ENCODE measurements at regions not wholly inside any gene's neighbourhood (a gene's known extent, or its start where the extent isn't known, plus 50 kb on each side); places are given as distances from the start of the nearest gene placed in this dataset.

- no peak for TF ChIP-seq CTCF (IDR thresholded peaks at IDR 0.05; ENCODE audit: low read depth, low read length, missing control alignments)
- DNase-seq (ENCODE audit: low read depth) = no peak
- H3K4me3 ChIP-seq (ENCODE audit: low read depth, low read length) = no peak overlapping the region
These were observed 263.7 kb downstream of the TBX18 start for GRCh38 chr6:84500726-84501125.

GRCh38 chr6:84498905-84499304, 265.5 kb downstream of the TBX18 start:
- no peak overlapping the region for H3K4me3 ChIP-seq (ENCODE audit: low read depth, low read length)
- DNase-seq (ENCODE audit: low read depth) = no peak
- no peak for TF ChIP-seq CTCF (IDR thresholded peaks at IDR 0.05; ENCODE audit: low read depth, low read length, missing control alignments)

DNA sequence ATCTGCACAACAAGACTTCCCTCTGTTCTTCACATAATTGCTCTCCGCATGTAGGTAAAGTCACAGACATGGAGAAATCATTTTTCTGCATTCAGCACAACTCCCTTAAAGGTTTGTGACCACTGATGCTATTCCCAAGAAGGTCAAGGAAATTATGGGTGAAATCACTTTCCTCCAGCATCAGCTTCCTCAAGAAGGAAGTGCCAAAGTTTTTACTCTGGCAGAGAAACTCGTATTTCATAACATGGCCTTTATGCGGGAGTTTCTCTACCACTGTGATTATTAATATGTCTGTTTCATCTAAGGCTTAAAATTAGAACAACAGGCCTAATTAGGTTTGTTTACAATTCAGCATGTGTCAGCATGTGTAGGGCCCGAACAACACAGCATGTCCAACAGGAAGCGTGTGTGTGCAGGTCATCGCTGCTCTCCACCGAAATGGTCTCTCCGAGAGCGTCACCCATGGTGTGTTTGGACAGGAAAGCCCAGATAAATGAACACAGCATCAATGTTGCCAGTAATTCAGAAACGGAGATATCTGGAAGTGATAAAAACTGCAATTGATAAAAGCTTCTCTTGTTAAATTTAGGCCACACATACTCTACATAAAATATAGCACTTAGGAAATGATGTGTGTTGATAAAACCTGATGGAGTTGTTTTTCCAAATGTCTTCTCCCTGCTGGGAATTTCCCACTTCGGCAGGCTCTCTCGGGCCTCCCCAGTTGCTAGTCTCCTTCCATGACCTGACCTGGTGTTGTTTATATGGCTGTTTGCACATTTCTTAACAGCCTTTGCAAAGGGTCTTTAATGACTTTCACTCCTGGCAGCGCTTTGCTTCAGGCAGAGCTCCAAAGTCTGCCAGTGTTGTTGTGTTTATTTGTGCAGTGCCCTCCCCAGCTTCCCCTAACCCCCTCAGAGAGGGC, 265.1 kb upstream of the CEP162 start:
- TF ChIP-seq CTCF (IDR thresholded peaks at IDR 0.05; ENCODE audit: low read depth, low read length, missing control alignments) = no peak
- H3K4me3 ChIP-seq (ENCODE audit: low read depth, low read length) = no peak overlapping the region
- no peak for DNase-seq (ENCODE audit: low read depth)

DNA sequence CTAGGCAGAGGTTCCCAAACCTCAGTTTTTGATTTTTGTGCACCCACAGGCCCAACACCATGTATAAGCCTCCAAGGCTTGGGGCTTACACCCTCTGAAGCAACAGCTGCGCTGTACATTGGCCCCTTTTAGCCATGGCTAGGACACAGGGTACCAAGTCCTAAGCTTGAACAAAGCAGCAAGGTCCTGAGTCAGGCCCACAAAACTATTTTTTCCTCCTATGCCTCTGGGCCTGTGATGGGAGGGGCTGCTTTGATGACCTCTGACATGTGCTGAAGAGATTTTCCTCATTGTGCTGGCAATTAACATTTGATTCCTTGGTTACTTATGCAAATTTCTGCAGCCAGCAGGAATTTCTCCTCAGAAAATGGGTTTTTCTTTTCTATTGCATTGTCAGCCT, 262.2 kb upstream of the CEP162 start:
- TF ChIP-seq CTCF (IDR thresholded peaks at IDR 0.05; ENCODE audit: low read depth, low read length, missing control alignments) = no peak
- no peak overlapping the region for H3K4me3 ChIP-seq (ENCODE audit: low read depth, low read length)
- DNase-seq (ENCODE audit: low read depth) = no peak

DNA sequence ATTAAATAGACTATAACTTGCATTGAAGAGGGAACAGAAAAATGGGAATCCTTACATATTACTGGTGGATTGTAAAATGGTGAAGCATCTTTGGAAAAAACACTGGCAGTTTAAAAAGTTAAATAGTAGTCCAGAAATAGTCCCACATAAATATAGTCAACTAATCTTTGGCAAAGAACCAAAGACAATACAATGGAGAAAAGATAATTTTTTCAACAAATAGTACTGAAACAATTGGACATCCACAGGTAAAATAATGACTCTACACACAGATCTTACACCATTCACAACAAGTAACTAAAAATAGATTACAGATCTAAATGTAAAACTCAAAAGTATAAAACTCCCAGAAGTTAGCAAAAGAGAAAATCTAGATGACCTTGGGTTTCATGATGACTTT, 259.1 kb upstream of the CEP162 start:
- no peak for TF ChIP-seq CTCF (IDR thresholded peaks at IDR 0.05; ENCODE audit: low read depth, low read length, missing control alignments)

GRCh38 chr6:84469144-84469543, 241.7 kb upstream of the CEP162 start:
- no peak for TF ChIP-seq CTCF (IDR thresholded peaks at IDR 0.05; ENCODE audit: low read depth, low read length, missing control alignments)
- DNase-seq (ENCODE audit: low read depth) = no peak
- H3K4me3 ChIP-seq (ENCODE audit: low read depth, low read length) = no peak overlapping the region

More for the DNA sequence above, 259.1 kb upstream of the CEP162 start:
- no peak overlapping the region for H3K4me3 ChIP-seq (ENCODE audit: low read depth, low read length)
- no peak for DNase-seq (ENCODE audit: low read depth)

- no peak overlapping the region for H3K4me3 ChIP-seq (ENCODE audit: low read depth, low read length)
- TF ChIP-seq CTCF (IDR thresholded peaks at IDR 0.05; ENCODE audit: low read depth, low read length, missing control alignments) = no peak
- DNase-seq (ENCODE audit: low read depth) = no peak
These were observed 239.9 kb upstream of the CEP162 start for GRCh38 chr6:84467296-84467695.

All from GM12864 (cell line).